ENCODE measurements at regions not wholly inside any gene's neighbourhood (a gene's known extent, or its start where the extent isn't known, plus 50 kb on each side); places are given as distances from the start of the nearest gene placed in this dataset.

DNA sequence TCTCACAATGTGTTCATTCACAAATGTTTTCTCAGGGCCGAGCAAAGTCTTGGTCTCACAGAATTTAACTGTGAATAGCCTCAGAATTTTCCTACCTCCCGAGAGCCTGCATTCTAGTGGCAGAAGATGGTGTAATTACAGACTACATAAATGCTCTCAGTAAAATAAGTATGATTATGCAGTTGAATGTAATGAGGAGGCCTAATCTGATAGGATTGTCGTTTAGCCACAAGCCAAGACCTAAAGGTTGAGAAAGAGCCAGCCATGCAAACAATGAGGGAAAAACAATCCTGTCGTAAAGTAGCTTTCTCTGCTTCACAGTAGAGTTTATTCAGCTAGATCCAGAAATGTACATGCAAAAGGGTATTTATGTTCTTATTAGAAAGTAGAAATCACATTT is 607.8 kb upstream of the B3GALT2 start (continued):
- TF ChIP-seq, protein P1, sequence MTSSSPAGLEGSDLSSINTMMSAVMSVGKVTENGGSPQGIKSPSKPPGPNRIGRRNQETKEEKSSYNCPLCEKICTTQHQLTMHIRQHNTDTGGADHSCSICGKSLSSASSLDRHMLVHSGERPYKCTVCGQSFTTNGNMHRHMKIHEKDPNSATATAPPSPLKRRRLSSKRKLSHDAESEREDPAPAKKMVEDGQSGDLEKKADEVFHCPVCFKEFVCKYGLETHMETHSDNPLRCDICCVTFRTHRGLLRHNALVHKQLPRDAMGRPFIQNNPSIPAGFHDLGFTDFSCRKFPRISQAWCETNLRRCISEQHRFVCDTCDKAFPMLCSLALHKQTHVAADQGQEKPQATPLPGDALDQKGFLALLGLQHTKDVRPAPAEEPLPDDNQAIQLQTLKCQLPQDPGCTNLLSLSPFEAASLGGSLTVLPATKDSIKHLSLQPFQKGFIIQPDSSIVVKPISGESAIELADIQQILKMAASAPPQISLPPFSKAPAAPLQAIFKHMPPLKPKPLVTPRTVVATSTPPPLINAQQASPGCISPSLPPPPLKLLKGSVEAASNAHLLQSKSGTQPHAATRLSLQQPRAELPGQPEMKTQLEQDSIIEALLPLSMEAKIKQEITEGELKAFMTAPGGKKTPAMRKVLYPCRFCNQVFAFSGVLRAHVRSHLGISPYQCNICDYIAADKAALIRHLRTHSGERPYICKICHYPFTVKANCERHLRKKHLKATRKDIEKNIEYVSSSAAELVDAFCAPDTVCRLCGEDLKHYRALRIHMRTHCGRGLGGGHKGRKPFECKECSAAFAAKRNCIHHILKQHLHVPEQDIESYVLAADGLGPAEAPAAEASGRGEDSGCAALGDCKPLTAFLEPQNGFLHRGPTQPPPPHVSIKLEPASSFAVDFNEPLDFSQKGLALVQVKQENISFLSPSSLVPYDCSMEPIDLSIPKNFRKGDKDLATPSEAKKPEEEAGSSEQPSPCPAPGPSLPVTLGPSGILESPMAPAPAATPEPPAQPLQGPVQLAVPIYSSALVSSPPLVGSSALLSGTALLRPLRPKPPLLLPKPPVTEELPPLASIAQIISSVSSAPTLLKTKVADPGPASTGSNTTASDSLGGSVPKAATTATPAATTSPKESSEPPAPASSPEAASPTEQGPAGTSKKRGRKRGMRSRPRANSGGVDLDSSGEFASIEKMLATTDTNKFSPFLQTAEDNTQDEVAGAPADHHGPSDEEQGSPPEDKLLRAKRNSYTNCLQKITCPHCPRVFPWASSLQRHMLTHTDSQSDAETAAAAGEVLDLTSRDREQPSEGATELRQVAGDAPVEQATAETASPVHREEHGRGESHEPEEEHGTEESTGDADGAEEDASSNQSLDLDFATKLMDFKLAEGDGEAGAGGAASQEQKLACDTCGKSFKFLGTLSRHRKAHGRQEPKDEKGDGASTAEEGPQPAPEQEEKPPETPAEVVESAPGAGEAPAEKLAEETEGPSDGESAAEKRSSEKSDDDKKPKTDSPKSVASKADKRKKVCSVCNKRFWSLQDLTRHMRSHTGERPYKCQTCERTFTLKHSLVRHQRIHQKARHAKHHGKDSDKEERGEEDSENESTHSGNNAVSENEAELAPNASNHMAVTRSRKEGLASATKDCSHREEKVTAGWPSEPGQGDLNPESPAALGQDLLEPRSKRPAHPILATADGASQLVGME (CRISPR knock-in tag; IDR thresholded peaks at IDR 0.05) = no peak
- TF ChIP-seq TBL1XR1 (IDR thresholded peaks at IDR 0.05; ENCODE audit: low read length in 2 of 2) (no peak), TOE1 (IDR thresholded peaks at IDR 0.05; ENCODE audit: borderline replicate concordance) (no peak), TOE1 (CRISPR knock-in tag; IDR thresholded peaks at IDR 0.05; ENCODE audit: borderline replicate concordance, low read depth) (no peak), KLF13 (tag; IDR thresholded peaks at IDR 0.05; ENCODE audit: borderline replicate concordance, low read depth) (no peak)
- TF ChIP-seq, protein P2, sequence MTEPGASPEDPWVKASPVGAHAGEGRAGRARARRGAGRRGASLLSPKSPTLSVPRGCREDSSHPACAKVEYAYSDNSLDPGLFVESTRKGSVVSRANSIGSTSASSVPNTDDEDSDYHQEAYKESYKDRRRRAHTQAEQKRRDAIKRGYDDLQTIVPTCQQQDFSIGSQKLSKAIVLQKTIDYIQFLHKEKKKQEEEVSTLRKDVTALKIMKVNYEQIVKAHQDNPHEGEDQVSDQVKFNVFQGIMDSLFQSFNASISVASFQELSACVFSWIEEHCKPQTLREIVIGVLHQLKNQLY (CRISPR knock-in tag; conservative IDR thresholded peaks at IDR 0.05) = no peak
- TF ChIP-seq, protein P3, sequence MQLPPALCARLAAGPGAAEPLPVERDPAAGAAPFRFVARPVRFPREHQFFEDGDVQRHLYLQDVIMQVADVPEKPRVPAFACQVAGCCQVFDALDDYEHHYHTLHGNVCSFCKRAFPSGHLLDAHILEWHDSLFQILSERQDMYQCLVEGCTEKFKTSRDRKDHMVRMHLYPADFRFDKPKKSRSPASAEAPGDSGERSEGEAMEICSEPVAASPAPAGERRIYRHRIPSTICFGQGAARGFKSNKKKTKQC (CRISPR knock-in tag; IDR thresholded peaks at IDR 0.05) = no peak

All from K562 (cell line).